HG03097 (cell line): ENCODE measurements at regions not wholly inside any gene's neighbourhood (a gene's known extent, or its start where the extent isn't known, plus 50 kb on each side); places are given as distances from the start of the nearest gene placed in this dataset.

Experiments used
- ATAC-seq: cut with Tn5 transposase; IDR thresholded peaks from one replicate; pipeline ENCODE4 v1.9.1; 2021; ENCODE audit not compliant: unreplicated experiment, low FRiP score

GRCh38 chr16:65634291-65634690 lies 512.4 kb upstream of the CDH11 start:
- no peak for ATAC-seq

DNA sequence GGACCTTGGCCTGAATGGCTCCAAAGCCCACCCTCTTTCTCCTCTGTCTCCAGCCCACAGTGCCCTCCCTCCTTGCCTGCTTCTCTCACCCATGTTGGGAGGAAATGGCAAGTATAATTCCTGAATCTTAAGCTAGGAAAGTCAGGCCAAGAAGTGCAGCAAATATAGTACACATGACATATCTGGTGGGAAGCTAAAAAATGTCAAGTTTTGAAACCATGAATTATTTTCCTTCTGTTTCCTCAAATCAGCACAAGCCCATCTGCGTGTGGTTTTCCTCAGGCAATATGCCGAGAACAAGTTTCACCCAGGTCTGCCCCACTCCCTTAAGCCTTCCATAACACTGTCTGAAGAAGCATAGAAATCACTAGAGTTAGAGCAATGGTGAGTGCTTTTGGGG lies 502.8 kb upstream of the CDH11 start:
- no peak for ATAC-seq

GRCh38 chr16:65624229-65624628 lies 502.4 kb upstream of the CDH11 start:
- no peak for ATAC-seq

DNA sequence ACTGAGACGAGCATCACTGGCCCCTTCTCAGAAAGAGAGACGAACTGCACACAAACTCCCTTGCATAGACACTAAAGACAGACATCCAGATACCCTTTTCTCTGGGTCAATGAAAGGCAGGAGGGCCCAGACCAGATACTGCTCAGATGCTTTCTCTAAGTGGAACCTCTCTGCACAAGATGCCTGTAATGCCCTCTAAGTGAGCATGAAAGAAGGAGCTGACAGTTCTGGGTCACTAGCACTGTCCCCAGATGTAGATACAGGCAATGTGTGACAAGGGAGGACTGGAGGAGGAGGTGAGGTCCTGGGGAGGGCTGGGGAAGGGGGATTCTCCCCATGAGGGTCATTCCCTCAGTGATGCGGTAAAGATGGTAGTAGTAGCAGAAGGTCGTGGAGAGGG lies 501.0 kb upstream of the CDH11 start:
- no peak for ATAC-seq

DNA sequence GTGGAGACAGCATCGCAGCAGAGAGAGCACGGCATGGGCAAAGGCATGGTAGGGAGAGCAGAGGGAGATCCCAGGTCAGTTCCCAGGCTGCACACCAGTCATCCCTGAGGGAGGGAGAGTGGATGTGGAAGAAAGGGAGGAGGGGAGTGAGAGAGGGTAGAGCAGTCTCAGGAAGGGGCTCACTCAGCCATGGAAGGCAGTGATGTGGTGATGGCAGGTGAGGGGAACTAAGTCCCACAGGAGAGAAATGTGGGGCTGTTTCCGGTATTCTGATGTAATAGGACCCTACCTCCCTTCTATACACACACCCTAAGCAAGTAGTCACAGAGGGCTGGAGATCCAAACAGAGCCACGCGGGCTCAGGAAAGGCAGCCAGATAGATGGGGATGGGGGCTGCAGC lies 500.3 kb upstream of the CDH11 start:
- no peak for ATAC-seq

DNA sequence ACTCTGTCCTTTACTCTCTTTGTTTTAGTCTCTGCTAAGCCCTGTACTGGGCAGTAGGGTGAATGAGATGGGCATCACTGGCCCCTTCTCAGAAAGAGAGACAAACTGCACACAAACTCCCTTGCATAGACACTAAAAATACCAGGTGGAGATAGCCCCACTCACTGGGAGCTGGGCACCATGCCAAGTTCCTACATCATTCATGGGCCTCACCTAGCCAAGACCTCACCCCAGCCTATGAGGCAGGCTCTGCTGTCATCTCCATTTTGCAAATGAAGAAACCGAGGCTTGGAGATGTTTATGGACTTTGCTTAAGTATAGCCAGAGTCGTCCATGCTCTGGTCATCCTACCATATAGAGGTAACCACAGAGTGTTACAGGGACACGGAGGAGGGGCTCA lies 499.8 kb upstream of the CDH11 start:
- no peak for ATAC-seq

DNA sequence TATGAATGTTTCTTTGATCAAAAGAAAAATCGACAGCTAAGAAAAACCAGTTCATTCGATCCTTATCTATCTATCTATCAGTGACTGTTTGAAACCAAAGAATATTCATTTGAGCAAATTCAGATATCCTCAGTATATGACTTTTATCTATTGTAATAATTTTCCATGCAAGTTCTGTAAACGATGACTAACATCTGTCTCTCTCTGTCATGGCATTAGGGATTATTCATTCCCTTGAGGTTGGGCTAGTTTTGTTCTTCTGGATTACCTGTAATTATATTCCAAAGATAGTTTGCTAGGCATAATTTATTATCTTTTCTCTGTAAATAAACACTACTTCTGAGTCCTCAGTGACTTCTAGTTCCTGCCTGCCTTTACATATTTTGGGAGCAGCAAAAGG lies 497.7 kb upstream of the CDH11 start:
- no peak for ATAC-seq

DNA sequence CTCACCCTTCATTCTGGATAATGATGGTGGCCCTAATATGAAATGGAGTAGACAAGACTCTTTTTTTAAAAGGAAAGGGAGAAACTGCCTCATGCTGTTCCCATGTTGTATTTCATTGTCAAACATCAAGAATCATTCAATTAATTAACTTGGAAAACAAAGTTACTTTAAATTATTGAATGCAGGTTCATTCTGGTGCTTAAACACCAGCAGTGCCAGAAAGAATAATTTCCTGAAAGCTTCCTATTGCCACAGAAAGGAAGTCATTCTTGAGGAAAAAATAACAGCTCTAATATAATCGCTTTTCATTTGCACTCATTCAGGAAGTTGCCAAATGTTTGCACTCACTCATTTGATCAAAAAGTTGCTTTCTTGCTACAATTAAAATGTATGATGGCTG lies 497.1 kb upstream of the CDH11 start:
- ATAC-seq = no peak

- ATAC-seq = no peak
These were observed 496.5 kb upstream of the CDH11 start for GRCh38 chr16:65618333-65618732.

GRCh38 chr16:65617421-65617820 lies 495.6 kb upstream of the CDH11 start:
- no peak for ATAC-seq

DNA sequence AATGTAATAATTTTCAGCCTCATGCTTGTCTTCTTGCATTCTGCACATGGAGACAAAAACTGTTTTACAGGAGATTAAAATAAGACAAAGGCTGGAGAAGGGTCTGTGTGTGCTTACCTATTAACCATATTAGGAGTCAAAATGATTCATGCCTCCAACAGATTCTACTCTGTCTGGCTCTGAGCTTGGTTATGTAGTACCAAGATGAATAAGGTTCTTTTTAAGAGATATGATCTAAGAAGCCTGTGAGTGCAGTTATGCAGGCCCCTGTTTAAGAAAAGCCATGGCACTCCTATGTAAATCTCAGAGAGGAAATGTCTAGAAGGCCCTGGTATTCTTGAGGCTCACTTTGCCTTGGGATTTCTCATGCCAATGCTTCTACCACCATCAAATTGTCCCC lies 486.6 kb upstream of the CDH11 start:
- ATAC-seq = no peak

DNA sequence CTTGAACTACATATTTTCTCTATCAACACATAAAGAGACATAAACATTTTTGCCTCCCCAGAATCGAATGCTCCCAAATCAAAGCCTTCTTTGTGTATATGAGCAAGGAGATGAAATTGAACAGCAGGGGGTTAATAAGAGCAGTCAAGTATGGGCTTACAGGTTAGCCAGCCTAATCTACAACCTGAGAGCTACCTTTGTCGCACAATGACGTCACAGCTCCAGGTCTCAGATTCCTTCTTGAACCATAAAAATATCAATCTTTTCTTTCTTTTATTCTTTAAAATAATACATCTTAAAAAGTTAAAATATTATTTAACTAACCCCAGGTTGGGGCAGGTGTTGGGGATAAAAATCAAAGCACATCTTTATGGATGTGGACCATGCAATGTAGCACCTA lies 482.9 kb upstream of the CDH11 start:
- no peak for ATAC-seq

- no peak for ATAC-seq
These were observed 479.9 kb upstream of the CDH11 start for GRCh38 chr16:65601781-65602180.

DNA sequence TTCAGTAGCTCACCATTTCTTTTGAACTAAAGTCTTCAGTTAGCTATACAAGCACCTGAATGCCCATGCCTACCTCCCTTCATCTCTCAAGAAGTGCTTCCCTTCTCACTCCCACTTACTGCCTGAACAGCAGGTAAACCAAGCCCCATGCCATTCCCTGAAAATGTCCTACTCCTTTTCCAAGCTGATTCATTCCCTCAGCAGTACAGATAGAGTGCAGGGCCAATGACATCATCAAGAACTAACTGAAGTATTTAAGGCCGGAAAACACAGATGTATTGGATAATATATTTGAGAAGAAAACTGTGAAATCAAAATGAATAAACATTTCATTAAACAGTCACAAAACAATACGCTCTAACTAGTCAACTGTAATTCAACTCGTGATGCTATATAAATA lies 478.8 kb upstream of the CDH11 start:
- ATAC-seq = no peak

DNA sequence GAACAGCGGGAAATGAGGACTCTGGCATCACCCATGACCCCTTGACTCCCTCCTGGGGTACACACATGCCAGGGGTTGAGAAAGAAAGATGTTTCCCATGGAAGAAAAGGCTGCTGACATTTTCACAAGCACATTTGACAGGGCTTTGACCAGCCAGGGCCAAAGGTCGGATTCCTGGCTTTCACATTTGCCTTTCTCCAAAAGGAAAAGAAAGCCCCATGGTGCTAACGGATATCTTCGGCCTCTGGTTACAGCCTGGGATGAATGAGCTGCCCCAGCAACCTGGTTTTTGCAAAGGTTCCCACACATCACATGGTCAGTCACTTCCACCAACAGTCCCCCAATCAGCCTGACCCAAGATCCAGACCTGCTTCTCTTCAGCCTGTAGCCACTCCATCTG lies 478.2 kb upstream of the CDH11 start:
- ATAC-seq = no peak

- no peak for ATAC-seq
These were observed 476.8 kb upstream of the CDH11 start for GRCh38 chr16:65598621-65599020.

GRCh38 chr16:65583498-65583897 lies 461.6 kb upstream of the CDH11 start:
- no peak for ATAC-seq

GRCh38 chr16:65579050-65579449 lies 457.2 kb upstream of the CDH11 start:
- no peak for ATAC-seq

DNA sequence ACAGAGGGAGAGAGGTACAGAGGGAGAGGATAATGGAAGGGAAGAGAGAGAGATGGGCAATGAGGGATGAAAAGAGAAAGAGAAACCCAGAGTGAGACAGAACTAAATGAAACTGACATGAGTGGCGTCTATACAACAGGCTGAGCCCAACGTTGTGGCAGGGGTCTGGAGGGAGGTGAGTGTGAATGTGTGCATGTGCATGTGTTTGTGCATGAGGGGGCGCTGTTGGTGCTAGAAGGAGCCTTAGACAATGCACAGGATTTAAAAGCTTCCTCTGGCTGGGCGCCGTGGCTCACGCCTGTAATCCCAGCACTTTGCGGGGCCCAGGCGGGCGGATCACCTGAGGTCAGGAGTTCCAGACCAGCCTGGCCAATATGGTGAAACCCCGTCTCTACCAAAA lies 454.8 kb upstream of the CDH11 start:
- no peak for ATAC-seq

DNA sequence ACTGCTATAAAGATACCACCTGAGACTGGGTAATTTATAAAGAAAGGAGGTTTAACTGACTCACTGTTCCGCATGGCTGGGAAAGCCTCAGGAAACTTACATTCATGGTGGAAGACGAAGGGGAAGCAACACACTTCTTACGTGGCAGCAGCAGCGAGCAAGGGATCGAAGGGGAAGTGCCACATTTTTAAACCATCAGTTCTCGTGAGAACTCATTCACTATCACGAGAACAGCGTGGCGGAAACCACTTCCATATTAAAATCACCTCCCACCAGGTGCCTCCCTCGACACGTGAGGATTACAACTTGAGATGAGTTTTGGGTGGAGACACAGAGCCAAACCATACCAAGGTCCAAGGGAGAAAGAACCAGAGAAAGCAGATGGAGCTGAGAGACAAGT lies 454.3 kb upstream of the CDH11 start:
- no peak for ATAC-seq

- no peak for ATAC-seq
These were observed 452.6 kb upstream of the CDH11 start for GRCh38 chr16:65574326-65574966.

DNA sequence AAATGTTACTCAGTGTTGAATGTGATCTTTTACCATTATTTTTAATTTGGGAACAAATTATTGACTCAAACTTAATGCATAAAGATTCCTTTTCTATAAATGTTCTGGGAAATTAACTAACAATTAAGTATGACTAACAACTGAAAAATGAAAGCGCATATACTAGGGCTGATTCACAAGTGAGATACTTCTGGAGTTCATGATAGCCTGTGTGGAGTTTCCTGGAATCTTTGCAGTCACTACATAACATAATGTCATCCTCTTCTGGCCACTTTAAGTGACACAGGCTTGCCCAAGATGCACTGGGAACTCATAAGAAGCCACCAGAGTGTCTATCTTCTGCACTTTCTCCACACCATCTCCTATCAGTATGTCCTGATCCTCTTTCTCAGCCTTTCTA lies 450.3 kb upstream of the CDH11 start:
- no peak for ATAC-seq

DNA sequence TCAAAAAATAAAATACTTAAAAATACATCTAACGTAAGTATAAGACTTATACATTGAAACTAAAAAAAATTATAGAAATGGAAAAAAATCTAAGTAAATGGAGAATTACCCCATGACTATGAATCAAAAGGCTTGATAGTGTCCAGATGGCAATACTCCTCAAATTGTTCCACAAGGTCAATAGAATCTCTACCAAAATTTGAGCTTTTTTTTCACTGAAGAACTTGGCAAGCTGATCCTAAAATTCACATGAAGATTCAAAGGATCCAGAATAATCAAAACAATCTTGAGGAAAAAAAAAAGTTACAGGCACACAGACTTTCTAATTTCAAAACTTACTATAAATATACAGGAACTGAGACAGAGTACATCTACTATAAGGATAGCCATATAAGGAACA lies 448.4 kb upstream of the CDH11 start:
- ATAC-seq = no peak
